ENCODE measurements at regions not wholly inside any gene's neighbourhood (a gene's known extent, or its start where the extent isn't known, plus 50 kb on each side); places are given as distances from the start of the nearest gene placed in this dataset.

DNA sequence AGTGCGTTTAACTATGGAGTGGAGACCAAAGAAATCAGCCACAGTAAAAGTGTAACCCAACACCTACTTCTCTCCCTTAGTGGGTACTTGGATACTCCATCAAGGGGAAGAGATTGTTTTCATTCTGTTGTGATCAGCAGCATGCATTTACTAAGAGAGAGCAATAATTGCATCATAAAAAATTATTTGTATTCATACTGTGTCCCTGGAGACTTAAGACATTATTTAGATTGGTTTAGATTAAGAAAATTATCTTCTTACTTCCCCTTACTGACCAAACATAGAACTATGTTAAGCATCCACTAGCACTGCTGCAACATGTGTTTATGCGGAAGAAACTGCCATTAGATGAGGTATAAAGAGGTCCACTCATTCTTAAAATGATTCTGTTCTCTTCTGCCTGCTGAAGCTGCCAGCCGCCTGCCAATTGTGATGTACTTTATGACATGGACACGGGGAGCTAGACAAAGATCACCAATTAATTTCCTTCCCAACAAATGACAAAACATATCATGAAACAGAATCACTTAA, 738.5 kb downstream of the DIAPH3 start:
- TF ChIP-seq TAF1 (IDR thresholded peaks at IDR 0.05; ENCODE audit: borderline replicate concordance, low read depth, low read length): no peak
- TF ChIP-seq POLR2A (IDR thresholded peaks at IDR 0.05; ENCODE audit: low read depth, low read length): no peak

Data from GM12892 (cell line).